GM21619 (cell line): ENCODE measurements at regions not wholly inside any gene's neighbourhood (a gene's known extent, or its start where the extent isn't known, plus 50 kb on each side); places are given as distances from the start of the nearest gene placed in this dataset.
"Not testable (repeated sequence)": the region's sequence is repeated elsewhere in the genome, so short reads cannot be mapped to it uniquely, and the experiment has no call there.

ENCODE experiments used
- ATAC-seq: cut with Tn5 transposase; IDR thresholded peaks from one replicate; pipeline ENCODE4 v1.9.1; 2021; ENCODE audit not compliant: unreplicated experiment

DNA sequence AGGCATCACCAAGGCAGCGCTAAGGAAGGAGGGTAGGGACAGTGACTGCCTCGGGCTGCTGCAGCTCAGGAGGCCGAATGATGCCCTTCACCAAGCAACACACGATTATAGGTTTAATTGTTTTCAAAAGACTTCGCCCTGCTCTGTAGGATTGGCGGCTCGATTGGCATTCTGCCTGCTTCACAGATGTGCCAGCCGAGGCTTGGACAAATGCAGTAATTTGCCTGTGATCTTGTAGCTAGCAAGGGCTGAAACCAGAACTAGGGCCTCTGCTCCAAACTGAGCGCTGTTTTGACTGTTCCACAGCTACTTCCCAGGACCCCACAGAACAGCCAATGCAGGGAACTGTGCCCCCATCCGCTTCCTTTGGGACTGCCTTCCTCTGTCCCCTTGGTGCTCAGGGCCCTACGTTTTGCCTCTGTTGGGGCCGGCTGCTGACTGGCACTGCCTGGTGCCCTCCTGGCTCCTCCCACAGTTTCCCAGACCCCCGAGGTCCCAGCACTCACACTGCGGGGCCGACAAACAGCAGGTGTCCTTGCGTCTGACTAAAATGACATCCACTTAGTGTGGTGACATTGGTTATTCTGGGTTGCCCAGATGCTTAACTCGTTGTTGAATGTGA is 62.6 kb upstream of the EN2 start:
- no peak for ATAC-seq

DNA sequence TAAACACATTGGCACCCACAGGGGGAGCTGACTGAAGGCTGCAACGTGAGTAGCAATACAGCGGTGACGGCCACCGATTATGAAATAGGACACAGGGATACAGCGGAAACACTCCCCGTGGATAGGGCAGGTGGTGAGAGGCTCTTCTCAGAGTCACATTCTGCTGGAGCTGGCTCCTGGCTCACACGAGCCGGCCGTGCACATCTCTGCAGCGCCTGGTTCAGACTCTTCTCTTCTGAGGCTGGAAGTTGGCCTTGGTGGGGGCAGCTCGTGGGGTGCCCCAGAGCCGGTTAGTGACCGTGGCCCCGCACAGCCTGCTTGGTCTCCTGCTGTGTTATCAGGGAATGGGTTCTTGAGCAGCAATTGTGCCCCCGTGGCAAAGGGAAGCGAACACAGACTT is 61.3 kb upstream of the EN2 start:
- ATAC-seq = no peak

DNA sequence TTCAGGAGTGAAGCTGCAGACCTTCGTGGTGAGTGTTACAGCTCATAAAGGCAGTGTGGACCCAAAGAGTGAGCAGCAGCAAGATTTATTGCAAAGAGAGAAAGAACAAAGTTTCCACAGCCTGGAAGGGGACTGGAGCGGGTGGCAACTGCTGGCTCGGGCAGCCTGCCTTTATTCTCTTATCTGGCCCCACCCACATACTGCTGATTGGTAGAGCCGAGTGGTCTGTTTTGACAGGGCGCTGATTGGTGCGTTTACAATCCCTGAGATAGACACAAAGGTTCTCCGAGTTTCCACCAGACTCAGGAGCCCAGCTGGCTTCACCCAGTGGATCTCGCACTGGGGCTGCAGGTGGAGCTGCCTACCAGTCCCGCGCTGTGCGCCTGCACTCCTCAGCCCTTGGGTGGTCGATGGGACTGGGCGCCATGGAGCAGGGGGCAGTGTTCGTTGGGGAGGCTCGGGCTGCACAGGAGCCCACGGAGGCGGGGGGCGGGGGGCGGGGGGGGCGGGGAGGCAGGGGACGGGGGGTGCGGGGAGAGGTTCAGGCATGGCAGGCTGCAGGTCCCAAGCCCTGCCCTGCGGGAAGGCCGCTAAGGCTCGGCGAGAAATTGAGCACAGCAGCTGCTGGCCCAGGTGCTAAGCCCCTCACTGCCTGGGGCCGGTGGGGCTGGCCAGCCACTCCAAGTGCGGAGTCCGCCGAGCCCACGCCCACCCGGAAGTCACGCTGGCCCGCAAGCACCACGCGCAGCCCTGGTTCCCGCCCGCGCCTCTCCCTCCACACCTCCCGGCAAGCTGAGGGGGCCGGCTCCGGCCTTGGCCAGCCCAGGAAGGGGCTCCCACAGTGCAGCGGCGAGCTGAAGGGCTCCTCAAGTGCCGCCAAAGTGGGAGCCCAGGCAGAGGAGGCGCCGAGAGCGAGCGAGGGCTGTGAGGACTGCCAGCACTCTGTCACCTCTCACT is 59.9 kb upstream of the EN2 start:
- ATAC-seq = not testable (repeated sequence)

DNA sequence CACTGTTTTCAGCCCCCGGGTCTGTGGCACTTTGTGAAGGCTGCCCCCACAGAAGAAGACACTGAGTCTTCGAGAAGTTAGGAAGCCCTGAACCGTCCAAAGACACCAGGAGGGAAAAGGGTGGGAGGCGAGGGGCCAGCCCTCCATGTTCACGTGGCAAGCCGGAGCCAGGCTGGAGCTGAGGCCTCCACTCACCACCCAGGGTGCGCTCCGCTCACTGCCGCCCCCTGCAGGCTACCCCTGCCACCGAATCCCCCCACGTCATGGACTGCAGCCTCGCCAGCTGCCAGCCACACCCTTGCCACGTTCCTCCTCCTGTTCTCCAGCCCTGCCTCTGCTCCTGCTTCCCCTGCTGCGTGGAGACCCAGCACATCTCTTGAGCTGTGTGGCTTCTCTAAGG is 59.0 kb upstream of the EN2 start:
- ATAC-seq = no peak

DNA sequence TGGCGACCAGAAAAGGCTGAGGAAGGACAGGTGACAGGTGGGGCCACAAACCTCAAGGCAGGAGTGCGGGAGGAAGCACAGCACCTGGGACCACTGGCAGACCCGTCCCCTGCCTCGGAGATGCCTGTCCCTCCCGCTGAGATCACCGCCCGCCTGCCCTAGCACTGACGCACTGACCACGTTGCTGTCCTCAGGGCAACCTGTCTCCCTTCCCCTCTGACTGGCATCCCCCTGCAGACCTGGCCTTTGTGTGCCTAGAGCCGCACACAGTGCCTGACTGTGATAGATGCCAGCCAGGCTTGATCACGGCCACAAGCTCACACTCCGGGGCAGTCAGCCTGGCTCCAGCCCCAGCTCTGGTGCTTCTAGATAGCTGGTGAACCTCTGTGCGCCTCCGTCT is 58.4 kb upstream of the EN2 start:
- no peak for ATAC-seq

DNA sequence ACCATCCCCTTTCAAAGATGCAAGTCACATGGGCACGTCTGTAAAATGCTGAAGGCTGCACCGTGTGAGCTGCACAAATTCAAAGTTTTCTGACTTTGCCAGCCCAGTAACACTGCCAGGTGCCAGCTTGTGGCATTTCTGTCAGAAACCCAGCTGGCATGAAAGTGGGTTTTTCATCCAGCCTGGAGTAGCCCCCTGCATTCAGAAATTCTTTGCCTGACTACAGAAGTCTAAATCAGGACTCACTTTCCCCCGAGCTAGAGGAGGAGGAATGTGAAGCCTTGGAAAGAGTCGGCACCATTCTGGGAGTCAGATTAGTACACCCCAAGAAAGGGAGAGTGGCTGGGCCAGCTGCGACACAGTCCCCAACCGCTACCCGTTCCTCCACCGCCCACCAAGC is 56.7 kb upstream of the EN2 start:
- ATAC-seq = no peak

DNA sequence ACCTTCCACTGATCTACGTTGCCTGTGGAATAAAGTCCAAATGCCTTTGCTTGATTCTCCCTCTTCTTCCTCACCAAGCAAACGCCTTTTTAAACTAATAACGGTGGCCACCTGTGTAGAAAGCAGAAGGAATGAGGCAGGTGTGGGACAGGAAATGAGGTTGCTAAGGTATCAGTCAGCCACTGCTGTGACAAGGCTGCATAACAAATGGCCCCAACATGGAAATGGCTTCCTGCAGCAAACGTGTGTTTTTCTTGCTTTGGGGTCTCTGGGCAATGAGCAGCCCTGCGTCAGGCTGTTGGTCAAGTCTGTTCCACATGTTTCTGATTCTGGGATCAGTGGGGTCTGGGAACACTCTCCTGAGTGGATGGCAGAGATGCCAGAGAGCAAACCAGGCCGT is 56.0 kb upstream of the EN2 start:
- ATAC-seq = no peak

DNA sequence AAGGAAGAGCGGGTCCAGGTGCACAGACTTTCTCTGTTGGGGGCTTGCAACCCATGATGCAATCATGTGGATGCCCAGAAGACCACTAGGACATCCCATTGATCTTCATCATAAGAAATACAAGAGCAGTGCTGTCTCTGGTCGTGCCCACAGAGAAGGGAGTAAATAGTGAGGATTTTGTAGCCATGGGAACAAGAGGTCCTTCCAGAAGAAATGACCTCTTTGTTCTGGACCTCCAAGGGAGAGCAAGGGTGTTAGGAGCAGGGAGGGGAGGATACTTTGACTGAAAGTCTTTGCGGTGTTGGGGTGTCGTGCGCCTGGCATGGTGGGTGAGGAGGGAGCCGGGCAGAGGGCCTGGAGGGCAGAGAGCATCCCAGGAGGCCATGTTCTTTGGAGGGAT is 55.0 kb upstream of the EN2 start:
- no peak for ATAC-seq

DNA sequence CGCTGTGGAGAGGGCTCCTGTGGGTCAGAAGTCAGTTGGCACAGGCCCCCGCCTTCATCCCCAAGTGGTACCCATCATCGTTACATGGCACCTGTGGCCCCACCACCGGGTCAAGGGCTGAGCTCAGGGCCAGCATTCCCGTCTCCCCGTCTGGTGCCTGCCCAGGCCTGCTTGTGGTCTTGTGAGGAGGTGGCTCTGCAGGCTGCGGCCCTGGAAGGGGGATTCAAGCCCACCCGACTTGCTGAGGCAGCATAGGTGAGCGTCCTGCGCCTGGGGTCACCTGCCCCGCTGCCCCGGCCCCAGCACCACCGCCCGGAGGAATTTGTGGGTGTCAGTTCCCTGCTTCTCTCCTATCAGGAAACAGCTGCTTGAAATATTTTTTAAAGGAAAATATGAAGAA is 53.0 kb upstream of the EN2 start:
- ATAC-seq = no peak

DNA sequence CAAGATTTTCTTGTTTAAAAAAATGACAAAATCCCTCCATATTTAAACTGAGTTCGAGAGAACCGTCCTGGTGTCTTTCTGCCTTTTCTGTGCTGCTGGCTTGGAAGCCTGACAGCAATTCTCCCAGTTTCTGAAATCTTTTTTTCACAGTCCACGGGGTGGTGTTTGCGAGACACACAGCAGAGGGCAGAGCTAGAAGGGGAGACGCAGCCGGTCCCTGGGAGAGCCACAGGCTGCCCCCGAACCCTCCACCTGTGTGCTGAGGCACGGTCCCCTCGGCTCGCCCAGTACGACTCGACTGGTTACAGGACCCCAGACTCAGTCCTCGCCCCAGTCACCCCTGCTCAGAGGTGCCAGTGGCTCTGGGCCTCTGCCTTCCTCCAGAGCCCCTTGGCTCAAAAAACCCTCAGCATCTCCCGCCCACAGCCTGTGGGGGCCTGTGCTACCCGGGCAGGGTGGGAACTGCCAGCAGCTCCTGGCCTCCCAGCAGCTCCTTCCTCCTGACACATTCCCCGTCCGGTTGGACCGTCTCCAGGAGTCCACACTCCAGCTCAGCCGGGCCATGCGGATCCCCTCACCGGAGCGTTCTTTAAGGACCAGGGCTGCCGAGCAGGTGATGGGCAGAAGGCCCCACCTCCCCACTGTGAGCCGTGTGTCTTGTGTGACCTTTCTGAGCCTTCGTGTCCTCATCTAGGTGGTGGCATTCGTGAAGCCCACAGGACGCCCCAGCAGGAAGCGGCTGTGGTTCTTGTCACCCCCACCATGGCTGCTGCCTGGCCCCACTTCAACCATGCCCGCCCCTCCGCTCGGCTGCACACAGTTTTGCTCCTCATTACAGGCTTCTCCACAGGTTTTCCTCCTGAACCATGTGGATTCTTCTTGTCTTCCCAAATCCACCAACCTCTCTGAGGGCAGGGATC is 52.3 kb upstream of the EN2 start:
- no peak for ATAC-seq

DNA sequence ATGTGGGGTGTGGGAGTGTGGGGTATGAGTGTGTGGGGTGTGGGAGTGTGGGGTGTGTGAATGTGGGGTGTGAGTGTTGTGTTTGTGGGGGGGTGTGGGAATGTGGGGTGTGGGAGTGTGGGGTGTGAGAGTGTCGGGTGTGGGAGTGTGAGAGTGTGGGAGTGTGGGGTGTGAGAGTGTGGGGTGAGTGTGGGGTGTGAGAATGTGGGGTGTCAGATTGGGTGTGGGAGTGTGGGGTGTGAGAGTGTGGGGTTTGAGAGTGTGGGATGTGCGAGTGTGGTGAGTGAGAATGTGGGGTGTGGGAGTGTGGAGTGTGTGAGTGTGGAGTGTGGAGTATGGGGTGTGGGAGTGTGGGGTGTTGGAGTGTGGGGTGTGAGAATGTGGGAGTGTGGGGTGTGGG is 50.1 kb upstream of the EN2 start:
- no peak for ATAC-seq
